Stimulated activated CD4-positive, alpha-beta T cell treated with anti-CD3 and anti-CD28 coated beads, Interleukin-15, amount 100 ng/mL, for 1 hour (primary cell): ENCODE measurements at regions not wholly inside any gene's neighbourhood (a gene's known extent, or its start where the extent isn't known, plus 50 kb on each side); places are given as distances from the start of the nearest gene placed in this dataset.

Experiments used
- DNase-seq, 2 donors: peaks; one replicate each; pipeline ENCODE4 v3.0.0-alpha.2; 2020; ENCODE audit warnings: low read depth in 1 of 2, low spot score in 1 of 2

DNA sequence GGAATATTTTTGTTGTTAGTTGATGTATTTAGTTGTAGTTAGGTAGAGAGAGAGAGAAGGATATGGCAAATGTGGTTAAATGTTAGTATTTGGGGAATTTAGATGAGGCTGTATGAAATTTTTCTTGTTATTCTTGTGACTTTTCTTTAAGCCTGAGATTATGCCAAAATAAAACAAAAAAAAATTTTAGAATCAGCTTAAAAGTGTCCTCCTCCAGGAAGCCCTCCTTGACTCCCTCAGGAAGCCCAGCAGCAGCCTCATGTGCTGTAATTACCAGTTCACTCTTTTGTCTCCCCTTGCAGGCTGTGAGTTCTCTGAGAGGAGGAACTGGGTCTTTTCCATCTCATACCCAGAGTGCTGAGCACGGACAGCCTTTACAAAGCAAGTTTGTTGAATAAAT is 243.5 kb downstream of the TFCP2L1 start:
- DNase-seq, result no peak

DNA sequence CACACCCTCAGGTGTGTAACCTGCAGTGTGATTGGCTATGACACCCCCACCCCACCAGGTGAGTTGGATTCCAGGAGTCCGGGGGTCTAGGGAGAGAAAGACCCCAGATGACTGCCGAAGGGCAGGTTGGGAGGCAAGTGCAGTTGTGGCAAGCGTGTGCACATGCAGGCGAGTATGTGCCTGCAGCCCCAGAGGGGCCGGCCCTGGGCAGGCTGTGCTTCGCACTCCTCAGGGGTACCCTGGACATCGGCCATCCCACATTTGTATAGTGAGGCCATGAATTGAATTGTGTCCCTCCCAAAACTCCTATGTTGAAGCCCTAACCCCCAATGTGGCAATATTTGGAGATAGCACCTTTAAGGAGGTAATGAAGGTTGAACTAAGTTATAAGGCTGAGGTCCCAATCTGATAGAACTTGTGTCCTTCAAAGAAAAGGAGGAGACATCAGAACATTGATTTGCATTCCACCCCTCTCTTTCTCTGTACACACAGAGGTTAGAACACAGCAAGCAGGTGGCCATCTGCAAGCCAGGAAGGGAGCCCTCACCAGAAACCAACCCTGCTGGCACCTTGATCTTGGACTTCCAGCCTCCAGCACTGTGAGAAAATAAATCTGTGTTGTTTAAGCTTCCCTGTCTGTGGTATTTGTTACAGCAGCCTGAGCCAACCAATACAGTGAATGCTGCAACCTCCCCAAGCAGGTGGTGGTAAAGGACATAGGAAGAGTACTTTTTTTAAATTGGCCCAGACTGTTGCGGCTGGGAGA is 241.8 kb downstream of the TFCP2L1 start:
- DNase-seq, result no peak

DNA sequence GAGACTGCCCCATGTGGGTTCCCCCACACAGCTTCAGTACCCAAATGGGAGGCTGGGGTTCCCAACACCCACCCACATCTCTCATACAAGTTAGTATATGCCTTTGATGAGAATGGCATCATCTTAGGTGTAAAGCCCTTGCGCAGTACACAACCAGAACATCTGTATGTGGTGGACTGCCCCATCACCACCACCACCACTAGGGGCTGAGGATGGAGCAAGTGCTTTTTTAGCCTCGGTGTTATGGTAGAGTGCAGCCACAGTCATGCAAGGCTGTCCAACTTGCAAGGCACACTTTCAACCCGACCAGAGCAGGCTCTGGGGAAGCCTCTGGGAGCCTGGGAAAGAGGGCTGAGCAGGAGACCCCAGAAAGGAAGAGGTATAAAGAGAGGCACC is 241.2 kb downstream of the TFCP2L1 start:
- no peak for DNase-seq

DNA sequence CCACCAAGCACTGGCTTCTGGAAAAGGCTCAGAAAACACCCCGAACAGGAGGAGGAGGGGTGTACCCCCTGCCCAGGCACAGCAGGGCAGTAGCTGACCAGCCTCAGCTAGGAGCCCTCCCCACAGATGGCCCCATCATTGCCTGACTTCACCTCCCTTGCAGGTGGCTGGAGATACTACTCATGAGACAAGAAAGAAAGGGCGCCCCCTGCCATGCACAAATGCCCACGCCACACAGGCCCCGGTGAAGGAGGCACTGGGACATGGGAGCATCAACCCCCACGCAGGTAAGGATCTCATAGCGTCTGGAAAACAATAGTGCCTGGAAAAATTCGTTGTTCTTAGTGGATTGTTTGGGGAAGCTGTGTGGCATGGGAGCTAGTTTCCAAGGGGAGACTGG is 240.6 kb downstream of the TFCP2L1 start:
- DNase-seq, result no peak

DNA sequence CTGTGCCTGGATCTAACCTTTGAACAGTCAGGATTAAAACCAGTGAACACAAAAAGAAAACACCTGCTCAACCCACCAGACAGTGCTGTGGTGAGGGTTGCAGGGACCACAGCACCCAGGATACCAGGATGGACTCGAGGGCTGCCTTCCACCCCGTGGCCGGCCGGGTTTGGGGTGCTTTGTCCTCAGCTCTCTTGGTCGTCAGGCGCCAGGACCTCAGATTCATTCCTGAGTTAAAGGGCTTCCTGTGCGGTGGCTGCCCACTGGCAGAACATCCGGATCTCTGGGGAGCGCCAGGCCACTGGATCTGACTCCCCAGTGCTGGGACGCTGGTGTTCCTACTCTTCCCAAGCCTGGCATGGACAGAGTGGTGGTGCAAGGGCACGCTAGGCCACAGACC is 239.8 kb downstream of the TFCP2L1 start:
- DNase-seq, result no peak

DNA sequence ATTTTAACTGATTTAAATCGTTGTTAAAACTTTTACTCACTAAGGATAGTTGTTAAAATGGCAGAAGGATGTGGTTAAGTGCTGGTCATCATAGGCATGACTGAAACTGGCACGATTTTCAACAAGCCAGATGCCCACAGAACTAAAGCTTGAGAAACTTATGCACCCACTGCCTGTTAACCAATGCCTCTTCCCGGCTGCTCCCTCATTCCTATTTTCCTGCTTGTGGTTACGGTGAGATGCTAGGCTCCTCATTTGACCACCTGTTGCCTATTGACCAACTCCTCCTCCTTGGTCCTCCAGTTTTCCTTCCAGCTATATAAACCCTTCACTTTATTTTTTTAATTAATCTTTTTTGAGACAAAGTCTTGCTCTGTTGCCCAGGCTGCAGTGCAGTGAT is 238.7 kb downstream of the TFCP2L1 start:
- DNase-seq, result no peak

DNA sequence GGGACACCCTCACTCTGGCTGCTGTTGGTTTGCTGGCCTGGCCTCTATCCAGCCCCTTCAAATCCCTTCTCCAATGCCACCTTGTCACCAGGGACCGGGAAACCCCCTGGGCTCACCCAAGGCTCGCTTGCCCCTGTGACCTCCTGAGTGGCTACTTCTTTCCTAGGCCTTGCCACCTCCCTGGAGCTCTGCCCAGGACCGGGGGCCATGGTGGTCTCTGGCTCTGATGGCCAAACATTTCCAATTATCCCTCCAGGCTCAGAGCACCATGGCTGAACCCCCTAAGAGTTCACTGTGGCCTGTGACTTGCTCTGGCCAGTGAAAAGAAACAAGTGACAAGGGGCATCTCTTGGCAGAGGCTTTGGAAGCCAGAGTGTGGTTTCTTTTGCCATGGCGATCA is 237.6 kb downstream of the TFCP2L1 start:
- DNase-seq, result no peak

DNA sequence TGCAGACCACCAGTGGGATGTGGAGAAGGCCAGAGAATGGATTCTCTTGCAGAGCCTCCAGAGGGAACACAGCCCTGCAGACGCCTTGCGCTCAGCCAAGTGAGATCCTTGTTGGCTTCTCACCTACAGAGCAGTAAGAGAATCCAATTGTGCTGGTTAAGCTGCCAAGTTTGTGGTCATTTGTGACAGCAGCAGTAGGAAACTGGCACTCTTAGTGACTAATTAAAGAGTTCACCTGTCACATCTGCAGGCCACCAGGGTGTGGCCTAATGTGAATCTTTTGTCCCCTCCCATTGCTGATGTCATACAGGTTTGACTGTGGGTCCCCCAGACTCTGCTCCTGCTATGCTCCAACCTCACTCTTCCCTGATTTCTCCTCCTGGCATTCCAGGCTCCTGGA is 235.9 kb downstream of the TFCP2L1 start:
- no peak for DNase-seq

DNA sequence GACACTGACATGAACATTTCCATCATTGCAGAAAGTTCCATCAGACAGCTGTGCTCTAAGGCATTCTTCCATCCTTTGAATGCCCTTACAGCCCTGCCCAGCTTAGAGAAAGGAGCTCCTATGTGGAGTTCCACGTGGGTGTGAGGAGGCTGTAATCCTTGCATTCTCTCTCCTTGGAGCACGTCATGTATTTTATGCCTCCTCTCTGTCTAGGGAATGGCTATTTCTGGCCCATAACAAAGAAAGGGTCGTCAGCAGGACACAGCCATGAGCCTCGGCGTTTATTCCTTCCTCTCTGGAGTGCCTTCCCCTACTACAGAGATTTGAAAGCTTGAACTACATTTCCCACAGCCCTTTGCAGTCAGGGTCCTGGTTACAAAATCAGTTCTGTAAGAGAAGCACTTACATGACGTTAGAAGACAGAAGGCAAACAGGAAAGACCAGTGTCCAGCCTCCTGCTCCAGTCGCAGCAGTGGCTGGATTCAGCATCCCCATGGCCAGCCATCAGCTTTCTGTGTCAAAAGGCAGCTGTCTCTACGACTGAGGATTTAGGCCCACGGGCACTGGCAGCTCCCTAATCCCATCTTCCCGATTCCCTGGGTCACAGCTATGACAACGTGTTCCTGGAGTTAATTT is 234.9 kb downstream of the TFCP2L1 start:
- DNase-seq, result no peak

DNA sequence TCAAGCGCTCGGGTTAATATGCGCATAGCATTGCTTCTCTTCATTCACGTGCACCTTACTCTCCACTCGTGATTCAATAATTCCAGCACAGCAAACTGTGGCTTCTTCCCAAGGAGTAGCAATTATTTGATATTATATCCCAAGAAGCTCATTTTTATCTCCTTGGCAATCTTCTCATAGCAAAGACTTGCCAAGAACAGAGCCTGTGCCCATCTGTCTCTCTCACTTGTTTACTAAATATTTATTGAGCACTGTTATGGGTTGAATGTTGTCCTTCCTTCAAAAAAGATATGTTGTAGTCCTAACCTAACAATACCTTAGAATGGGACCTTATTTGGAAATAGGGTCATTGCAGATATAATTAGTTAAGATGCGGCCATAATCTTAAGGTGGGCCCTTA is 233.7 kb downstream of the TFCP2L1 start:
- no peak for DNase-seq

DNA sequence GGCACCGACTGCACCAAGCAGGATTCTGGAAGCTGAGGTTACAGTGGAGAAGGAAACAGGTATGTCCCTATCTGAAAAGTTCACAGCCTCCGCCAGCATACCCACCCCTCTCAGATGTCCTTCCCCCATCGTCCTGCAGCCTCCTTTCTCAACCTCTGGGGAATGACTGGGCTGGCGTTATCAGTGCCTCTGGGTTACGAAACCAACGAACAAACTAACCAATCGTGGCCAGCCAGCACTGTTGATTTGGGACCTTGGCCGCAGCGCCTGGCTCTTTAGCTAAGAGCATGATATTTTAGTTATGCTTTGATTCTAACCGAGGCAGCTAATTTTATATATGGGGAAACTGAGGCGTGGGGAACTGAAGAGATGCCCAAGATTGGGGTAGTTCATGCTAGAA is 233.0 kb downstream of the TFCP2L1 start:
- no peak for DNase-seq

DNA sequence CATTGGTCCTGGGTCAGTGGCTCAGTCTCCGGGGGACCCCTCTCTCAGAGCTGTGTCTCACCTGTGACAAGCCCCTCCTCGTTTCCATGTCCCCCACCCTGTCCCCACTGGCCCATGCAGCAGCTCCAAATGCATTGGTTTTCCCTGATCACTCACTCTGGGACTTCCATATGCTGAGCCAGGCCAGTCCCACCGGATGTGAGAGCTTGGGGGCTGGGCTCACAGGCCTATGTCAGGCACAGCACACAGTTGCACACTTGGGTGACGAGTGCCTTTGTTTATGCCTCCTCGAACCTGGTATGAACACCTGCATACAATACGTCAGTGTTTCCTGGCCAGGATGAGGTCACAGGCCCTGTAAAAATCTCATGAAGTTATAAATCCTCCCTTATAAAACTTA is 232.5 kb downstream of the TFCP2L1 start:
- DNase-seq, result no peak

DNA sequence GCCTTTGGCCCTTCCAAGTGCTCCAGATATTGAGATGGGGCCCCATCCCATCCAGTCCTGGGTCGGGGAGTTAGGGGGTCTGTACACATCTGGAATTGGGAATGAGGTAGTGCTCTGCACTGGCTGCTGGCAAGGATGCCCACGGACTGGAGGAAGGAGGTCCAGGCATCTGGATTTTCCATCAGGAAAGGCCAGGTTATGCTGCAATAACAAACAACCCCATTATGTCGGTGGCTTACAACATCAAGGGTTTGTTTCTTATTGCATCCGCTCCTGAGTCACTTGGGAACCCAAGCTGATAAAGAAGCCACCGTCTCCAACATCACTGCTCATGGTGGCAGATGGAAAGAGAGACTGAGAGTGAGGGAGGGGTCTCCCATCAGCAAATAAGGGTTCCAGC is 229.9 kb downstream of the TFCP2L1 start:
- DNase-seq, result no peak

DNA sequence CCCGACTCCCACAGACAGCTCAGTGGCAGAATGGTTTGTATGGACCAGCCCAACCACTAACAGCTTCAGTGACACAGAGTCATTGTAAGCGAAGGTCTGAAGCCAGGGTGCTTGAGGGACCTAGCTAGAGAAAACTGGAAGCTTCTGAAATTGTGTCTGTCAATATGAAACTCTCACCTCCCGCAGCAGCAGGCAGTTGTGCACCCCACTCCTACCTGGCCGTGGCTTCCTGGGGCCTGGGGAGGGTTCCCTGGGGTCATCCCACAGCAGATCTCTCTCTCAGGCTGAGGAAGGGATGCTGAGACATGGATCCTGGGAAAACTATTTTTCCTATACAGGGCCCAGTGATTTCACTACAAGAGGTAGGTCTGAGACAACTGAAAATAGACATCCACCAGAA is 229.5 kb downstream of the TFCP2L1 start:
- DNase-seq, result no peak

DNA sequence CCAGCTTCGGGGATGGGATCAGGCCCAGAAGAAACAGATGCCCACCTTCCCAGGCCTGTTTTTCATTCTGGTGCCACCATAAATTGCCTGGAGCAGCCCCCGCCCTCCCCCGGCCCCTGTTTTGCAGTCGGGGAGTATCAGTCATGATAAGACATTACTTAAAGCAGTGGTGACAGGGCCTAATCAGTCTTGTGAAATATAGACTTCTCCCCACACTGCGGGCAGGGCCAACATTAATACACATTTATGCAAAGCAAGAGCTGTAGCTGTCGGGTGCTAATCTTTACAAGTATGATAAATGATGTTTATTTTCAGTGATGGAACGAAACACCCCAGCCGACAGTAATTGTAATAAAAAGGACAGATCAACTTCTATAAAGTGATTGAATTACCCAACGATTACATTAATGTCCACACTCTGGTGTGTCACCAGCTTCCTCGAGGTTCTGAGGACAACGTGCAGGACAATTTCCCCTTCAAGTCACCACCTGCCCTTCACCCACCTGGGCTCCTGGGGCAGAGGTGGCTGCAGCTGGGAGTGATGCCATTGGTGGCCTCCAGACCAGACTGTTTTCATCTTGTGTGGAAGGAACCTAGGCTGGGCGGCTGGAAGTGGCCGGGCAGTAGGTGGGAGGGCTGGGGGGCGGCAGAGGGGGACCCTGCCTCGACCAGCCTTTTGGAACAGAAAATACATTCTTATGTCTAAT is 226.0 kb downstream of the TFCP2L1 start:
- DNase-seq, result no peak

DNA sequence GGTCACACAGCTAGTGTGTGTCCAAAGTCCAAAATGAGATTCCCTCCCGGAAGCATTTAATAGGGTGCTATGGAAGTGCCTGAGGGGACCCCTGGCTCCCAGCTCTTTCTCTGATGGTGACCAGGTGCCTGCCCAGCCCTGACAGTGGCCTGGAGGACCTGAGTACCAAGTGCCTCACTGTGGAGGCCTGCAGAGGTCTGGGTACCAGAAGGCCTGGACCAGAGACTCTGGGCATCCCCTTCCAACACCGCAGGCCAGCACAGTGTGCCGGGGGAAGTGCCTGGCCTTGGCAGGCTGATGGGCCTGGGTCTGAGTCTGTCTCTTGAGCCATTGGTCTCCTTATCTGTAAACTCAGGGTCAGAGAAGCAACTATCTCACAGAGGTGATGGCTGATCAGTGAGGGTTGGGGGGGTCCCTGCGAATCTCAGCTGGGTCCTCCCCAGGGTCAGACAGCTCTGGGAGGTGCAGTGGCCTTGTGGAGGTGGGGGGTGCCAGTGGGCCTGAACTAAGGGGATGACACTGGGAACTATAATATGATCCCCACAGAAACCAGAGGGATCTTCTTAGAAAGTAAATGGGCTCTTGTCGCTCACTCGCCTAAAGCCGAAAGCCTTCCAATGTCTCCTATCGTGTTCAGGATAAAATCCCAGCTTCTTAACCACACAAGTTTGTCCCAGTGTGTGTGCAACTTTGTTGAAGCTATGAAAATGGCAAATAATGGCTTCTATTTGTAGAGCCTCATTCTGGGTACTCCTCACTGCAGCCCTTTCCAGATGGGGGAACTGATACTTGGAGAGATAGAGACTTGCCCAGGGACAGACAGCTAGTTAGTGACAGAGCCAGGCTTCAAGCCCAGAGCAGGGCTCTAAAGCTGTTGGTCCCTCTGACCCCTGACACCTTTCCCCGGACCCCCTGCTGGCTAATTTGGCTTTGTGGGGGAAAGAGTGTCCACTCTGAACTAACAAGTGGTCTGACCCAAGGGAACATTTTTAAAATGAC is 225.1 kb downstream of the TFCP2L1 start:
- DNase-seq, result no peak

DNA sequence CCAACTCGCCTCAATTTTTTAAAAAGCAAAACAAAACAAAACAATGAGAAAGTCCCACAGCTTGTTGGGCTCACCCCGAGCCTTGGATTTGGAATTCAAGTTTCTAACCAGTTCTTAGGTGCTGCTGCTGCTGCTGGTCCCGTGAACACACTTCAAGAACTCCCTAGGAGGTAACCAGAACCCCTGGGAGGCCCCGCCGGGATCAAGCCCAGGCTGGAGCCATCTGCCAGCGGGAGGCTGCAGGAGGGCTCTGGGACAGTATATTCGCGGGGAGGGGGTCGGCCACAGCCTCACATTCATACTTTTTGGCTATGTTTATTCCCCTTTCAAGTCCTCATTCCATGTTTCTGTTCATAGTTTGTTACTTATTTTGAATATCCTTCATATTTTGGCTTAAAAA is 223.4 kb downstream of the TFCP2L1 start:
- DNase-seq, result no peak

DNA sequence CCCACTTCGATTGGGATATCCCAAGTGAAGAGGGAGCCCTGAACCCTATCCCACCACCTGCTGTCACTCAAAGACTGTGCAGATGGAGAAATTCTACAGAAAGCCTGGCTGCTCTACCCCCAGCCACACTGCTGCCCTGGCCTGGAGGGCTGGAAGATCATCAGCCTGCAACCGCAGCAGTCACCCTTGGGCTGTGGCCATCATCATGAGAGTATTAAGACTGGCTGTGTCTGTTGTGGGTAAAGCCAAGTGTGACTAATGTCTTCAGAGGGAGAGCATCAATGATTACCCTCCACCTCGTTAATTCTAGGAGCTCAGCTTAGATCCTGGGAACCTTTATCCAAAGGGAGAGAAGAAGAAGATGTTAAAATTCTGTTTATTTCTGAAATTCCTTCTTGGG is 221.5 kb downstream of the TFCP2L1 start:
- DNase-seq, result no peak

DNA sequence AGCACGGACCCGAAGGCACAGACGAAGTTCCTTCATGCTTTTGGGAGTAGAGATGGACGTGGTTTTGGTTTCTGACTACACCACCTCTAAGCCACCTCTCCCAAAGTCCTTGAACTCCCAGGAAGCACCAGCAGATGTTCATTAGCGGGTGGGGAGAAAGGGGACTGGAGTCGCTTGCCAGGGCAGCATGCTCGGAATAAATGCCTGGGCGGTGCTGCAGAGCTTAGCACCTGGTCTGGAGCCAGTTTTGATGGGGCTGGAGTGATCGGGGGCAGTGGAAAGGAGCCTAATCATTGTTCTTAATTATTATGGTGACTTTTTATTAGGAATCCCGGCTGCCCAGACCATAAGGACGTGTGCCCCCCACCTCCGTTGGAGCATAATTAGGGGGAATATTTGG is 220.8 kb downstream of the TFCP2L1 start:
- DNase-seq, result no peak

DNA sequence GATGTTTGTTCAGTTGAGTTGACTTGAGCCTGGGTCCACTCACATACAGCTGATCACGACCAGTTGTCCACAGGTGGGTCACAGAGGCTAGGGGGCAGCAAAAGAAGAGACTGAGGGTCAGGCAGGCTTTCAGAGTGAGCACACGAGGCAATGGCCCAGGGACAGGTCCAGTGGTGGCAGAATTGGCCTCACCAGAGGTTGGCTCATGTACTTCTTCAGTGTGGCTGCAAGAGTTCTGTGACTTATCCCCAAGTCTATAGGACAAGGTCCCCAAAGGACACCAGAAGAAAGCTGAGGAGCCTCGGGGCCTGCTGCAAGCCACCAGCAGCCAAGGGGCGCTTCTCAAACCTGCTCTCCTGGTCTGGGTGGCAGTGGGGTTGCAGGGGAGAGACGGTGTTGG is 219.8 kb downstream of the TFCP2L1 start:
- no peak for DNase-seq

DNA sequence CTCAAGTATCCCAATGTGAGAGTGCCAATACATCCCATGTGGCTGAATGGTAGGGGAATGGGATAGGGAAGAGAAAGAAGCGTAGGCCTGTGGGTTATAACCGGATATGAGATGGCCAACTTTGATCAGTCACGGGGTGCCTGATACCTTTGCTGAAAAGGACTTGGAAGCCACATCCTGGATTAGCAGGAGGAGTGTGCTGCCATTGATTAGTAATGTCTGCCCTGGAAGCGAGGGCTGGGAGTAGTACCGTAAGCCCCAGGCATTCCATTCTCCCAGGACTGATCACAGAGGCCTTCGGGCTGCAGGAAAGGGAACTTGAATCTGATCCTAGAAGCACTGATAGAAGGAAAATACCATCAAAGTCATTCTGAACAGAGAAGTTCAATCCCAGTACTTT is 218.5 kb downstream of the TFCP2L1 start:
- DNase-seq, result no peak
